Smooth muscle cell (in vitro differentiated cells): ENCODE measurements at regions not wholly inside any gene's neighbourhood (a gene's known extent, or its start where the extent isn't known, plus 50 kb on each side); places are given as distances from the start of the nearest gene placed in this dataset.
"Not testable (repeated sequence)": the region's sequence is repeated elsewhere in the genome, so short reads cannot be mapped to it uniquely, and the experiment has no call there.

ENCODE experiments used
- DNase-seq: peaks from one replicate; lab custom pipeline; 2025; ENCODE audit not compliant: unreplicated experiment; lab: John Stamatoyannopoulos, UW
- H2AFZ ChIP-seq: fragments of 200-600 bp; sonication (generic); 2 replicates; pipeline ENCODE4 v1.6.0; 2016; ENCODE audit warnings: antibody characterized with exemption, low read depth, mild to moderate bottlenecking
- H3F3A ChIP-seq: fragments of 200-600 bp; sonication (generic); 2 replicates; pipeline ENCODE4 v1.6.0; 2017; ENCODE audit warnings: antibody characterized with exemption, low read depth
- H3K27ac ChIP-seq: fragments of 200-600 bp; sonication (generic); 2 replicates; pipeline ENCODE4 v1.5.1; 2016; ENCODE audit warnings: low read depth, mild to moderate bottlenecking
- H3K27me3 ChIP-seq: fragments of 200-600 bp; sonication (generic); 2 replicates; pipeline ENCODE4 v1.6.1; 2016; ENCODE audit warnings: low read depth, mild to moderate bottlenecking
- H3K36me3 ChIP-seq: fragments of 200-600 bp; sonication (generic); 2 replicates; pipeline ENCODE4 v1.5.1; 2016; ENCODE audit warnings: low read depth
- H3K4me1 ChIP-seq: fragments of 200-600 bp; sonication (generic); 2 replicates; pipeline ENCODE4 v1.5.1; 2016; ENCODE audit warnings: low read depth
- H3K4me2 ChIP-seq: fragments of 200-600 bp; sonication (generic); 2 replicates; pipeline ENCODE4 v1.6.0; 2016; ENCODE audit warnings: mild to moderate bottlenecking
- H3K4me3 ChIP-seq: fragments of 200-600 bp; sonication (generic); 2 replicates; pipeline ENCODE4 v1.5.1; 2016; ENCODE audit warnings: mild to moderate bottlenecking
- H3K79me2 ChIP-seq: fragments of 200-600 bp; sonication (generic); 2 replicates; pipeline ENCODE4 v1.6.0; 2016; ENCODE audit warnings: low read depth, mild to moderate bottlenecking
- H3K9ac ChIP-seq: fragments of 200-600 bp; sonication (generic); 2 replicates; pipeline ENCODE4 v1.6.0; 2016; ENCODE audit warnings: low read depth
- H3K9me3 ChIP-seq: fragments of 200-600 bp; sonication (generic); replicated peaks from 2 replicates; pipeline ENCODE4 v1.5.1; 2016; ENCODE audit warnings: low read depth
- H4K20me1 ChIP-seq: fragments of 200-600 bp; sonication (generic); 2 replicates; pipeline ENCODE4 v1.6.0; 2016; ENCODE audit warnings: low read depth
- WGBS: methylation state at CpG from one replicate; pipeline ENCODE4 v1.1.7; 2016; ENCODE audit warnings: low lambda C conversion rate; 5-methylcytosine and 5-hydroxymethylcytosine counted together
- TF ChIP-seq, protein P1 (sequence below): fragments of 200-600 bp; sonication (generic); IDR thresholded peaks from 2 replicates; pipeline ENCODE4 v1.5.1; 2017; ENCODE audit warnings: borderline replicate concordance, mild to moderate bottlenecking, antibody characterized with exemption; ENCODE audit not compliant: insufficient read depth, poor library complexity, severe bottlenecking

DNA sequence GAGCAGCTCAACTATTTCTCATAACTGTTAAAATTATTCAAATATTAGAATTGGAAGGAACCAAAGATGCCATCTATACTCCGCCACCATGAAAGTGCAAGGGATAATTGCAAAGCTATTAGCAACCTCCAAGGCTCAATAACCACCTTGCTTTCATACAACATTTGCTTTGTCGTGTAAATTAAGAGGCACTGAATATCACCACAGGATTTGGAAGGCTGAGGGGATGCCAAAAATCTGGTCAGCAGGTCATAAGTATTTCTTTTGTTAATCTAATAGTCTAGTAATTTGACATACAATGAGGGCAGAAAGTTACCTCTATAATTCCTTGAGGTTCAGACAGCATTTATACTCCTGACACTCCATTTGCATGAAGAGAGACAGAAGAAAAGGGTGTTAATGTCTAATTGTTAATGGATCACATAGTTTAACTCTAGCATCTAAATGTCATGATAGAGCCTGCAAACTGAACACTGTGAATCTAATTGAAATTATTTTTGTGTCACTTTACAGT is 200.9 kb upstream of the DIAPH2 start:
- H3F3A ChIP-seq, result no peaks in the 10 kb centered on the region
- no peaks in the 10 kb centered on the region for H3K27me3 ChIP-seq
- DNase-seq, result no peak
- H3K4me1 ChIP-seq, result no peaks in the 10 kb centered on the region
- no peaks in the 10 kb centered on the region for H3K79me2 ChIP-seq
- H3K4me2 ChIP-seq, result no peak overlapping the region
- H3K9me3 ChIP-seq, result no peaks in the 10 kb centered on the region
- no peak overlapping the region for H2AFZ ChIP-seq
- no peak overlapping the region for H3K27ac ChIP-seq
- H3K4me3 ChIP-seq, result no peak overlapping the region
- 79% methylated on average over 2 of the region's 2 CpGs for WGBS
- no peak overlapping the region for H3K9ac ChIP-seq
- H4K20me1 ChIP-seq, result no peaks in the 10 kb centered on the region
- TF ChIP-seq, protein P1, sequence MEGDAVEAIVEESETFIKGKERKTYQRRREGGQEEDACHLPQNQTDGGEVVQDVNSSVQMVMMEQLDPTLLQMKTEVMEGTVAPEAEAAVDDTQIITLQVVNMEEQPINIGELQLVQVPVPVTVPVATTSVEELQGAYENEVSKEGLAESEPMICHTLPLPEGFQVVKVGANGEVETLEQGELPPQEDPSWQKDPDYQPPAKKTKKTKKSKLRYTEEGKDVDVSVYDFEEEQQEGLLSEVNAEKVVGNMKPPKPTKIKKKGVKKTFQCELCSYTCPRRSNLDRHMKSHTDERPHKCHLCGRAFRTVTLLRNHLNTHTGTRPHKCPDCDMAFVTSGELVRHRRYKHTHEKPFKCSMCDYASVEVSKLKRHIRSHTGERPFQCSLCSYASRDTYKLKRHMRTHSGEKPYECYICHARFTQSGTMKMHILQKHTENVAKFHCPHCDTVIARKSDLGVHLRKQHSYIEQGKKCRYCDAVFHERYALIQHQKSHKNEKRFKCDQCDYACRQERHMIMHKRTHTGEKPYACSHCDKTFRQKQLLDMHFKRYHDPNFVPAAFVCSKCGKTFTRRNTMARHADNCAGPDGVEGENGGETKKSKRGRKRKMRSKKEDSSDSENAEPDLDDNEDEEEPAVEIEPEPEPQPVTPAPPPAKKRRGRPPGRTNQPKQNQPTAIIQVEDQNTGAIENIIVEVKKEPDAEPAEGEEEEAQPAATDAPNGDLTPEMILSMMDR, result no peak
- no peaks in the 10 kb centered on the region for H3K36me3 ChIP-seq

DNA sequence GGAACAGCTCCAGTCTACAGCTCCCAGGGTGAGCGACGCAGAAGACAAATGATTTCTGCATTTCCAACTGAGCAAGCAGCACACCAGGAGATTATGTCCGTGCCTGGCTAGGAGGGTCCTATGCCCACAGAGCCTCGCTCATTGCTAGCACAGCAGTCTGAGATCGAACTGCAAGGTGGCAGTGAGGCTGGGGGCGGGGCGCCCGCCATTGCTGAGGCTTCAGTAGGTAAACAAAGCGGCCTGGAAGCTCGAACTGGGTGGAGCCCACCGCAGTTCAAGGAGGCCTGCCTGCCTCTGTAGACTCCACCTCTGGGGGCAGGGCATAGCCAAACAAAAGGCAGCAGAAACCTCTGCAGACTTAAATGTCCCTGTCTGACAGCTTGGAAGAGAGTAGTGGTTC is 198.0 kb upstream of the DIAPH2 start:
- H3K36me3 ChIP-seq, DNase-seq, H3K9me3 ChIP-seq, H3K4me3 ChIP-seq, H3K79me2 ChIP-seq, H3K4me1 ChIP-seq, H2AFZ ChIP-seq, H3K4me2 ChIP-seq, H3K9ac ChIP-seq, H3F3A ChIP-seq, H3K27ac ChIP-seq, H3K27me3 ChIP-seq, H4K20me1 ChIP-seq: not testable (repeated sequence)
- 96% methylated on average over 11 of the region's 11 CpGs for WGBS

DNA sequence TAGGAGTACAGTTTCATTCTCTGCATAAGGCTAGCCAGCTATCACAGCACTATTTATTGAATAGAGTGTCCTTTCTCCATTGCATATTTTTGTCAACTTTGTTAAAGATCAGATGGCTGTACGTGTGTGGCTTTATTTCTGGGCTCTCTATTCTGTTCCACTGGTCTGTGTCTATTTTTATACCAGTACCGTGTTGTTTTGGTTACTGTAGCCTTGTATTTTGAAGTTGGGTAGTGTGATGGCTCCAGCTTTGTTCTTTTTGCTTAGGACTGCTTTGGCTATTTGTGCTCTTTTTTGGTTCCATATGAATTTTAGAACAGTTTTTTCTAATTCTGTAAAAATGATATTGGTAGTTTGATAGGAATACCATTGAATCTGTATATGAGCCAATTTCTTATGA is 182.1 kb upstream of the DIAPH2 start:
- no peak overlapping the region for H2AFZ ChIP-seq
- H4K20me1 ChIP-seq, result no peaks in the 10 kb centered on the region
- H3K36me3 ChIP-seq, result no peaks in the 10 kb centered on the region
- WGBS, result 77% methylated on average over 2 of the region's 2 CpGs
- DNase-seq, result no peak
- H3K4me2 ChIP-seq, result no peak overlapping the region
- H3K27me3 ChIP-seq, result no peaks in the 10 kb centered on the region
- H3K4me1 ChIP-seq, result no peaks in the 10 kb centered on the region
- no peak overlapping the region for H3K9ac ChIP-seq
- H3K79me2 ChIP-seq, result no peaks in the 10 kb centered on the region
- H3K27ac ChIP-seq, result no peak overlapping the region
- no peak overlapping the region for H3K4me3 ChIP-seq
- TF ChIP-seq, protein P1, result no peak
- no peaks in the 10 kb centered on the region for H3F3A ChIP-seq
- H3K9me3 ChIP-seq, result no peaks in the 10 kb centered on the region

DNA sequence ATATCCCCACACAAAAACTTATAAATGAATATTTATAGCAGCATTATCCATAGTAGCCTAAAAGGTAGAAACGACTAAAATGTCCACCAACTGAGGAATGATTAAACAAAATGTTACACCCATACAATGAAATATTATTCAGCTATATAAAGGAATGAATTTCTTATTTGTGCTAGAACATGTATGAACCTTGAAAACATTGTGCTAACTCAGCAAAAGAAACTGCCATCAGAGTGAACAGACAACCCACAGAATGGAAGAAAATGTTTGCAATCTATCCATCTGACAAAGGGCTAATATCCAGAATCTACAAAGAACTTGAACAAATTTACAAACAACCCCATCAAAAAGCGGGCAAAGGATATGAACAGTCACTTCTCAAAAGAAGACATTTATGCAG is 155.3 kb upstream of the DIAPH2 start:
- not testable (repeated sequence) for H3K27ac ChIP-seq, H3K9me3 ChIP-seq, H3K36me3 ChIP-seq, H3F3A ChIP-seq, H3K79me2 ChIP-seq, H3K27me3 ChIP-seq, H3K4me1 ChIP-seq, H3K9ac ChIP-seq, H3K4me2 ChIP-seq, H4K20me1 ChIP-seq, DNase-seq, H3K4me3 ChIP-seq, H2AFZ ChIP-seq
- 91% methylated on average over 2 of the region's 2 CpGs for WGBS
